ENCODE measurements at regions not wholly inside any gene's neighbourhood (a gene's known extent, or its start where the extent isn't known, plus 50 kb on each side); places are given as distances from the start of the nearest gene placed in this dataset.

- H3K36me3 ChIP-seq (ENCODE audit: control insufficient read depth in 2 of 2, extremely low read depth in 1 of 2, insufficient read depth in 2 of 2, low read length in 2 of 2) = no peaks in the 10 kb centered on the region
- no peaks in the 10 kb centered on the region for H3K27me3 ChIP-seq (ENCODE audit: control insufficient read depth in 2 of 2, insufficient read depth in 2 of 2, low read length in 2 of 2)
- no TSS peak for BruUV-seq (replicated peaks)
- H3K79me2 ChIP-seq (ENCODE audit: control insufficient read depth, insufficient read depth, low read length) = no peaks in the 10 kb centered on the region
- FAIRE-seq = no peak
- dilution Hi-C loops (cut with MboI; ENCODE audit: extremely low pct_ligation_motif_present, low sequenced_read_pairs) (no loop called here), intact Hi-C loops (cut with micrococcal nuclease) (no loop called here)
- H3K4me1 ChIP-seq (ENCODE audit: control insufficient read depth, extremely low read depth, insufficient read depth, low read length) = no peaks in the 10 kb centered on the region
- H3K9me1 ChIP-seq (replicated peaks; ENCODE audit: control insufficient read depth, extremely low read depth, insufficient read depth, low read length) = no peaks in the 10 kb centered on the region
- no peak overlapping the region for H3K27ac ChIP-seq (ENCODE audit: insufficient read depth, low read depth, low read length)
- H4K20me1 ChIP-seq (replicated peaks; ENCODE audit: control insufficient read depth, extremely low read depth, insufficient read depth, low read length) = no peaks in the 10 kb centered on the region
- H2AFZ ChIP-seq (ENCODE audit: low read depth, low read length) = no peak overlapping the region
- H3K9me3 ChIP-seq (replicated peaks; ENCODE audit: control insufficient read depth, insufficient read depth, low read length) = peaks cover 5% of the 10 kb centered on the region
- TF ChIP-seq MYC (IDR thresholded peaks at IDR 0.05; ENCODE audit: low read depth, low read length) (no peak), EZH2 (IDR thresholded peaks at IDR 0.05; ENCODE audit: borderline replicate concordance, low read depth, low read length, severe bottlenecking) (no peak), JUN (IDR thresholded peaks at IDR 0.05; ENCODE audit: borderline replicate concordance, insufficient read depth, insufficient read length, low read depth) (no peak), MAX (IDR thresholded peaks at IDR 0.05; ENCODE audit: insufficient read depth, insufficient read length) (no peak), POLR2AphosphoS5 (IDR thresholded peaks at IDR 0.05; ENCODE audit: insufficient read depth, low read depth, low read length) (no peak), GATA2 (IDR thresholded peaks at IDR 0.05; ENCODE audit: insufficient read depth, insufficient read length, low read depth, low read length) (no peak), FOS (IDR thresholded peaks at IDR 0.05; ENCODE audit: borderline replicate concordance, insufficient read depth, low read length) (no peak), POLR2A (IDR thresholded peaks at IDR 0.05; ENCODE audit: low read depth, low read length) (no peak), CTCF (IDR thresholded peaks at IDR 0.05; ENCODE audit: extremely low read depth in 1 of 2, insufficient read depth in 1 of 2, low read depth in 1 of 2, low read length in 2 of 2) (no peak)
- no peak overlapping the region for H3K4me3 ChIP-seq (replicated peaks in 1 of 3; ENCODE audit: insufficient read depth in 1 of 3, low read depth in 1 of 3, low read length in 3 of 3)
- H3K9ac ChIP-seq (replicated peaks; ENCODE audit: extremely low read depth, insufficient read depth, low read length) = no peak overlapping the region
- ChIA-PET POLR2A (no interaction called here), CTCF (no interaction called here)
- H3K4me2 ChIP-seq (ENCODE audit: insufficient read depth, low read length) = no peak overlapping the region
- no peak for DNase-seq (ENCODE audit: low read depth, low spot score)
Observed at GRCh38 chr4:24210332-24210902, 320.6 kb upstream of the PPARGC1A start.

All from endothelial cell of umbilical vein (primary cell).